Hepatocyte (in vitro differentiated cells): ENCODE measurements at regions not wholly inside any gene's neighbourhood (a gene's known extent, or its start where the extent isn't known, plus 50 kb on each side); places are given as distances from the start of the nearest gene placed in this dataset.

ENCODE experiments used
- EZH2 ChIP-seq: fragments of 200-600 bp; sonication (generic); IDR thresholded peaks from 2 replicates; pipeline ENCODE4 v1.6.1; 2016; ENCODE audit warnings: antibody characterized with exemption, mild to moderate bottlenecking, borderline replicate concordance
- EZH2phosphoT487 ChIP-seq: fragments of 200-600 bp; sonication (generic); IDR thresholded peaks from one replicate; pipeline ENCODE4 v1.6.1; 2018; ENCODE audit warnings: antibody characterized with exemption, mild to moderate bottlenecking, low read depth, moderate library complexity; ENCODE audit not compliant: unreplicated experiment, severe bottlenecking
- TF ChIP-seq, protein P1 (sequence below): fragments of 200-600 bp; sonication (generic); IDR thresholded peaks from 2 replicates; pipeline ENCODE4 v1.5.1; 2016; ENCODE audit warnings: antibody characterized with exemption, mild to moderate bottlenecking; ENCODE audit not compliant: poor library complexity

DNA sequence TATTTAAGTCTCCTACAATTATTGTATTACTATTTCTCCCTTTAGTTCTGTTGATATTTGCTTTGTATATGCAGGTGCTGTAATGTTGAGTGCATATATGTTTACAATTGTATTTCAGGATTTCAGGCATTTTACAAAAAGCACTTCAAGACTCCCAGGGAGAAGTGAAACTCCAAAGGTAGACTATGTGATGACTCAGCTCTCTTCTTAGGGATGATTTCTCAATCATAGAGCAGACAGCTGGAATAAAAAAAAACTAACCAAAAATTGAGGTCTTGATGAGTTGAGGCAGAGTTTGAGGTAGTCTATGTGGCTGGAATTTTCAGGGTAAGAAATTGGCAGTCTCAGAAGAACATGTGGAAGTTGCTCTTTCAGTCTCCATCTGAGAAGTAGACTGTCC, 786.1 kb downstream of the TFAP2A start:
- TF ChIP-seq, protein P1, sequence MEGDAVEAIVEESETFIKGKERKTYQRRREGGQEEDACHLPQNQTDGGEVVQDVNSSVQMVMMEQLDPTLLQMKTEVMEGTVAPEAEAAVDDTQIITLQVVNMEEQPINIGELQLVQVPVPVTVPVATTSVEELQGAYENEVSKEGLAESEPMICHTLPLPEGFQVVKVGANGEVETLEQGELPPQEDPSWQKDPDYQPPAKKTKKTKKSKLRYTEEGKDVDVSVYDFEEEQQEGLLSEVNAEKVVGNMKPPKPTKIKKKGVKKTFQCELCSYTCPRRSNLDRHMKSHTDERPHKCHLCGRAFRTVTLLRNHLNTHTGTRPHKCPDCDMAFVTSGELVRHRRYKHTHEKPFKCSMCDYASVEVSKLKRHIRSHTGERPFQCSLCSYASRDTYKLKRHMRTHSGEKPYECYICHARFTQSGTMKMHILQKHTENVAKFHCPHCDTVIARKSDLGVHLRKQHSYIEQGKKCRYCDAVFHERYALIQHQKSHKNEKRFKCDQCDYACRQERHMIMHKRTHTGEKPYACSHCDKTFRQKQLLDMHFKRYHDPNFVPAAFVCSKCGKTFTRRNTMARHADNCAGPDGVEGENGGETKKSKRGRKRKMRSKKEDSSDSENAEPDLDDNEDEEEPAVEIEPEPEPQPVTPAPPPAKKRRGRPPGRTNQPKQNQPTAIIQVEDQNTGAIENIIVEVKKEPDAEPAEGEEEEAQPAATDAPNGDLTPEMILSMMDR: no peak
- TF ChIP-seq EZH2phosphoT487: no peak
- no peak for TF ChIP-seq EZH2
